ENCODE measurements at regions not wholly inside any gene's neighbourhood (a gene's known extent, or its start where the extent isn't known, plus 50 kb on each side); places are given as distances from the start of the nearest gene placed in this dataset.

- Histone ChIP-seq H3K23ac (ENCODE audit: insufficient read length, low read depth, low read length) (no peak overlapping the region), H4K91ac (ENCODE audit: insufficient read length, low read depth, low read length) (no peak overlapping the region), H4K20me1 (ENCODE audit: control insufficient read depth, insufficient read depth, insufficient read length) (no peaks in the 10 kb centered on the region), H4K5ac (ENCODE audit: insufficient read length, low read depth, low read length) (no peak overlapping the region), H2BK20ac (ENCODE audit: low read depth, low read length, poor library complexity, severe bottlenecking) (no peak overlapping the region), H3T11ph (ENCODE audit: low read length) (no peak overlapping the region), H3K9me3 (ENCODE audit: control insufficient read depth, low read depth, low read length) (no peaks in the 10 kb centered on the region), H3K56ac (ENCODE audit: insufficient read length, low read depth, low read length) (no peak overlapping the region), H3K23me2 (ENCODE audit: insufficient read length, low read depth, low read length, poor library complexity, severe bottlenecking) (no peaks in the 10 kb centered on the region), H3K4me1 (ENCODE audit: insufficient read depth, low read length) (no peaks in the 10 kb centered on the region), H3K4me2 (ENCODE audit: insufficient read depth, insufficient read length, low read length) (no peak overlapping the region), H2BK120ac (ENCODE audit: low read depth, low read length, poor library complexity, severe bottlenecking) (no peak overlapping the region), H3K27me3 (ENCODE audit: insufficient read depth, low read length) (no peaks in the 10 kb centered on the region), H3K4ac (ENCODE audit: low read depth, low read length) (no peak overlapping the region), H2BK12ac (ENCODE audit: insufficient read length, low read depth, low read length) (no peak overlapping the region), H3K27ac (ENCODE audit: insufficient read length, low read depth, low read length) (no peak overlapping the region), H2BK15ac (ENCODE audit: low read depth, low read length) (no peak overlapping the region), H2BK5ac (ENCODE audit: insufficient read length, low read length) (no peak overlapping the region), H3K14ac (ENCODE audit: insufficient read depth, low read length) (no peak overlapping the region), H2AFZ (ENCODE audit: low read length) (no peak overlapping the region), H3K9ac (ENCODE audit: extremely low read depth, insufficient read length, low read length) (no peak overlapping the region), H3K18ac (ENCODE audit: insufficient read length, low read depth, low read length) (no peak overlapping the region), H2AK5ac (ENCODE audit: insufficient read length, low read length) (no peak overlapping the region), H3K79me1 (ENCODE audit: insufficient read depth, low read depth, low read length, poor library complexity, severe bottlenecking) (no peaks in the 10 kb centered on the region), H4K8ac (replicated peaks; ENCODE audit: insufficient read length, low read depth, low read length) (no peak overlapping the region), H3K79me2 (ENCODE audit: insufficient read depth, low read length) (no peaks in the 10 kb centered on the region)
- WGBS (ENCODE audit: extremely low coverage, insufficient read length, low lambda C conversion rate), result no CpG with 5 or more reads among the region's 7 CpGs
- Mint-ChIP-seq H3K27ac (no peak overlapping the region), H3K9me3 (no peaks in the 10 kb centered on the region), H3K27me3 (ENCODE audit: low read depth) (no peaks in the 10 kb centered on the region; the same call in 1 of the 2 replicates), H3K4me3 (no peak overlapping the region), H3K36me3 (ENCODE audit: insufficient read depth in 1 of 3, low read depth in 3 of 3) (no peaks in the 10 kb centered on the region), H3K4me1 (no peaks in the 10 kb centered on the region)
- no peak for TF ChIP-seq CTCF (conservative IDR thresholded peaks at IDR 0.05)
- DNase-seq, result no peak
These were observed 600.5 kb upstream of the TENM4 start for GRCh38 chr11:80041136-80042000.

Data from H9 (cell line).